Esophagus (tissue), 2 donors: ENCODE measurements at regions not wholly inside any gene's neighbourhood (a gene's known extent, or its start where the extent isn't known, plus 50 kb on each side); places are given as distances from the start of the nearest gene placed in this dataset.

Experiments
- H3K27ac ChIP-seq, 2 donors: one replicate each; pipeline ENCODE4 v1.5.1; 2013; ENCODE audit warnings: low read depth in 2 of 2, mild to moderate bottlenecking in 2 of 2, inconsistent platforms in 1 of 2, low read length in 1 of 2, moderate library complexity in 1 of 2
- H3K27me3 ChIP-seq, 2 donors: one replicate each; pipeline ENCODE4 v1.6.1; 2013; ENCODE audit warnings: low read length in 2 of 2, control low read depth in 1 of 2, mild to moderate bottlenecking in 1 of 2; ENCODE audit not compliant: insufficient read depth in 2 of 2, control insufficient read depth in 1 of 2
- H3K36me3 ChIP-seq, 2 donors: one replicate each; pipeline ENCODE4 v1.6.1; 2013; ENCODE audit warnings: low read length in 1 of 2; ENCODE audit not compliant: control insufficient read depth in 2 of 2, insufficient read depth in 2 of 2
- H3K4me1 ChIP-seq, 2 donors: one replicate each; pipeline ENCODE4 v1.6.1; 2013; ENCODE audit warnings: low read length in 1 of 2; ENCODE audit not compliant: control insufficient read depth in 2 of 2, insufficient read depth in 2 of 2
- H3K4me3 ChIP-seq, 2 donors: one replicate each; pipeline ENCODE4 v1.5.1; 2013; ENCODE audit warnings: low read length in 2 of 2, mild to moderate bottlenecking in 2 of 2, low read depth in 1 of 2, moderate library complexity in 1 of 2
- H3K9me3 ChIP-seq, 2 donors: one replicate each; pipeline ENCODE4 v1.6.1; 2013; ENCODE audit warnings: mild to moderate bottlenecking in 2 of 2, low read depth in 1 of 2, low read length in 1 of 2, moderate library complexity in 1 of 2; ENCODE audit not compliant: control insufficient read depth in 2 of 2, insufficient read depth in 1 of 2
- WGBS, 2 donors: extraction: QIAGEN DNeasy Blood & Tissue Kit; methylation state at CpG; one replicate each; pipeline ENCODE4 v1.1.7; 2013; 5-methylcytosine and 5-hydroxymethylcytosine counted together
- donor health status: healthy with polysubstance abuse.
- donor health status: Bipolar disorder and iron deficiency.

- H3K9me3 ChIP-seq = no peaks in the 10 kb centered on the region
- H3K4me3 ChIP-seq = no peak overlapping the region
- no peaks in the 10 kb centered on the region for H3K36me3 ChIP-seq
- H3K27me3 ChIP-seq = no peaks in the 10 kb centered on the region
- no peak overlapping the region for H3K27ac ChIP-seq
- WGBS, 2 donors = 74 to 80% methylated on average over 2 of the region's 2 CpGs
- H3K4me1 ChIP-seq = no peaks in the 10 kb centered on the region
Measured at GRCh38 chr12:25755971-25756260, 202.6 kb upstream of the RASSF8 start.

- Histone ChIP-seq H3K4me1 (no peaks in the 10 kb centered on the region), H3K36me3 (no peaks in the 10 kb centered on the region), H3K27me3 (no peaks in the 10 kb centered on the region), H3K27ac (no peak overlapping the region), H3K9me3 (no peaks in the 10 kb centered on the region), H3K4me3 (no peak overlapping the region)
- 37 to 44% methylated on average over 1 of the region's 1 CpG for WGBS, 2 donors
Measured at GRCh38 chr12:25757037-25757665, 201.3 kb upstream of the RASSF8 start.

GRCh38 chr12:25759752-25760151 lies 198.7 kb upstream of the RASSF8 start:
- Histone ChIP-seq H3K9me3 (no peaks in the 10 kb centered on the region), H3K27ac (no peak overlapping the region), H3K4me3 (no peak overlapping the region), H3K27me3 (no peaks in the 10 kb centered on the region), H3K36me3 (no peaks in the 10 kb centered on the region), H3K4me1 (no peaks in the 10 kb centered on the region)
- WGBS, 2 donors = 80 to 83% methylated on average over 2 of the region's 2 CpGs

GRCh38 chr12:25761356-25761755 lies 197.1 kb upstream of the RASSF8 start:
- H3K9me3 ChIP-seq = no peaks in the 10 kb centered on the region
- no peak overlapping the region for H3K4me3 ChIP-seq
- WGBS, 2 donors = 59 to 65% methylated on average over 3 of the region's 3 CpGs
- H3K4me1 ChIP-seq = no peaks in the 10 kb centered on the region
- H3K36me3 ChIP-seq = no peaks in the 10 kb centered on the region
- no peak overlapping the region for H3K27ac ChIP-seq
- H3K27me3 ChIP-seq = no peaks in the 10 kb centered on the region

GRCh38 chr12:25764409-25764808 lies 194.1 kb upstream of the RASSF8 start:
- no peak overlapping the region for H3K27ac ChIP-seq
- H3K9me3 ChIP-seq = no peaks in the 10 kb centered on the region
- WGBS, 2 donors = 93 to 98% methylated on average over 1 of the region's 1 CpG
- no peaks in the 10 kb centered on the region for H3K36me3 ChIP-seq
- no peaks in the 10 kb centered on the region for H3K27me3 ChIP-seq
- H3K4me1 ChIP-seq = no peaks in the 10 kb centered on the region
- no peak overlapping the region for H3K4me3 ChIP-seq

GRCh38 chr12:25764892-25765291 lies 193.6 kb upstream of the RASSF8 start:
- Histone ChIP-seq H3K9me3 (no peaks in the 10 kb centered on the region), H3K36me3 (no peaks in the 10 kb centered on the region), H3K27ac (no peak overlapping the region), H3K27me3 (no peaks in the 10 kb centered on the region), H3K4me3 (no peak overlapping the region), H3K4me1 (no peaks in the 10 kb centered on the region)
- WGBS, 2 donors = 51 to 62% methylated on average over 3 of the region's 3 CpGs

- H3K4me1 ChIP-seq = no peaks in the 10 kb centered on the region
- 92 to 100% methylated on average over 1 of the region's 1 CpG for WGBS, 2 donors
- no peak overlapping the region for H3K4me3 ChIP-seq
- no peak overlapping the region for H3K27ac ChIP-seq
- no peaks in the 10 kb centered on the region for H3K36me3 ChIP-seq
- no peaks in the 10 kb centered on the region for H3K27me3 ChIP-seq
- no peaks in the 10 kb centered on the region for H3K9me3 ChIP-seq
Measured at GRCh38 chr12:25767606-25768005, 190.9 kb upstream of the RASSF8 start.

GRCh38 chr12:25768151-25768550 lies 190.3 kb upstream of the RASSF8 start:
- no peaks in the 10 kb centered on the region for H3K27me3 ChIP-seq
- no peaks in the 10 kb centered on the region for H3K4me1 ChIP-seq
- no peak overlapping the region for H3K4me3 ChIP-seq
- 83 to 91% methylated on average over 2 of the region's 2 CpGs for WGBS, 2 donors
- H3K27ac ChIP-seq = no peak overlapping the region
- no peaks in the 10 kb centered on the region for H3K9me3 ChIP-seq
- no peaks in the 10 kb centered on the region for H3K36me3 ChIP-seq

GRCh38 chr12:25769082-25769945 lies 189.2 kb upstream of the RASSF8 start:
- Histone ChIP-seq H3K27ac (no peak overlapping the region), H3K9me3 (no peaks in the 10 kb centered on the region), H3K4me1 (no peaks in the 10 kb centered on the region), H3K4me3 (no peak overlapping the region), H3K36me3 (no peaks in the 10 kb centered on the region), H3K27me3 (no peaks in the 10 kb centered on the region)
- WGBS, 2 donors = 65 to 77% methylated on average over 6 of the region's 6 CpGs

GRCh38 chr12:25771041-25771440 lies 187.4 kb upstream of the RASSF8 start:
- no peaks in the 10 kb centered on the region for H3K36me3 ChIP-seq
- no peak overlapping the region for H3K4me3 ChIP-seq
- H3K9me3 ChIP-seq = no peaks in the 10 kb centered on the region
- H3K27me3 ChIP-seq = no peaks in the 10 kb centered on the region
- no peak overlapping the region for H3K27ac ChIP-seq
- H3K4me1 ChIP-seq = no peaks in the 10 kb centered on the region
- WGBS, 2 donors = 26% methylated on average over 2 of the region's 2 CpGs
